Keratinocyte (primary cell): ENCODE measurements at regions not wholly inside any gene's neighbourhood (a gene's known extent, or its start where the extent isn't known, plus 50 kb on each side); places are given as distances from the start of the nearest gene placed in this dataset.

Experiments
- DNase-seq: peaks from one replicate; pipeline ENCODE4 v3.0.0-alpha.2; 2011; ENCODE audit warnings: low read depth, missing footprints, low spot score
- FAIRE-seq: peaks from 2 replicates; lab custom pipeline; 2011; peaks lifted over from hg19 to GRCh38; lab: Jason Lieb, UNC
- H2AFZ ChIP-seq: 2 replicates; pipeline ENCODE4 v1.6.0; 2012; ENCODE audit warnings: low read length, control low read depth, inconsistent platforms; ENCODE audit not compliant: control insufficient read depth
- H3K27ac ChIP-seq: 2 replicates; pipeline ENCODE4 v1.5.1; 2011; ENCODE audit warnings: low read length; ENCODE audit not compliant: control insufficient read depth, insufficient read depth
- H3K27me3 ChIP-seq: 3 replicates; pipeline ENCODE4 v1.6.0; 2011; ENCODE audit warnings: low read length; ENCODE audit not compliant: control insufficient read depth, insufficient read depth; ENCODE audit errors: extremely low read depth
- H3K36me3 ChIP-seq, 2 experiments: 2 replicates in 1 of 2; 3 replicates in 1 of 2; pipeline ENCODE4 v1.5.1; 2011; ENCODE audit warnings: low read length in 2 of 2, mild to moderate bottlenecking in 1 of 2; ENCODE audit not compliant: control insufficient read depth in 2 of 2, insufficient read depth in 2 of 2; ENCODE audit errors: extremely low read depth in 1 of 2
- H3K4me1 ChIP-seq: 3 replicates; pipeline ENCODE4 v1.5.1; 2011; ENCODE audit warnings: low read length; ENCODE audit not compliant: control insufficient read depth, insufficient read depth; ENCODE audit errors: extremely low read depth
- H3K4me2 ChIP-seq: 3 replicates; pipeline ENCODE4 v1.6.0; 2011; ENCODE audit warnings: low read depth, low read length; ENCODE audit not compliant: control insufficient read depth, insufficient read depth; ENCODE audit errors: extremely low read depth
- H3K4me3 ChIP-seq, 3 experiments: fragments of 200-600 bp in 1 of 3; sonication (generic) in 1 of 3; 2 replicates in 2 of 3; 3 replicates in 1 of 3; pipeline ENCODE4 v1.5.1; 2011 to 2016; ENCODE audit warnings: low read length in 3 of 3, mild to moderate bottlenecking in 3 of 3, control low read depth in 2 of 3, inconsistent platforms in 1 of 3, low read depth in 1 of 3, mixed read lengths in 1 of 3, mixed run types in 1 of 3, moderate library complexity in 1 of 3; ENCODE audit not compliant: control insufficient read depth in 2 of 3, insufficient read depth in 2 of 3; ENCODE audit errors: extremely low read depth in 1 of 3
- H3K79me2 ChIP-seq: 2 replicates; pipeline ENCODE4 v1.6.0; 2012; ENCODE audit warnings: low read length; ENCODE audit not compliant: control insufficient read depth, insufficient read depth
- H3K9ac ChIP-seq: 3 replicates; pipeline ENCODE4 v1.6.0; 2011; ENCODE audit warnings: low read length; ENCODE audit not compliant: control insufficient read depth, insufficient read depth; ENCODE audit errors: extremely low read depth
- H3K9me1 ChIP-seq: 3 replicates; pipeline ENCODE4 v1.6.0; 2011; ENCODE audit warnings: low read length; ENCODE audit not compliant: control insufficient read depth, insufficient read depth; ENCODE audit errors: extremely low read depth
- H3K9me3 ChIP-seq: 2 replicates; pipeline ENCODE4 v1.5.1; 2012; ENCODE audit warnings: low read depth, low read length; ENCODE audit not compliant: control insufficient read depth
- H4K20me1 ChIP-seq: 3 replicates; pipeline ENCODE4 v1.6.0; 2011; ENCODE audit warnings: low read length; ENCODE audit not compliant: control insufficient read depth, insufficient read depth; ENCODE audit errors: extremely low read depth
- EZH2 ChIP-seq: IDR thresholded peaks from one replicate; pipeline ENCODE4 v1.6.1; 2012; ENCODE audit warnings: inconsistent platforms, mild to moderate bottlenecking, low read length, moderate library complexity
- dilution Hi-C: fragments of 300-500 bp; cut with MboI; formaldehyde crosslinking; loops from one replicate; pipeline ENCODE4 v1.7.0; 2020; ENCODE audit warnings: low sequenced_read_pairs; ENCODE audit not compliant: extremely low pct_ligation_motif_present
- TF ChIP-seq, protein P1 (sequence below), 3 experiments: IDR thresholded peaks in 1 of 3; conservative IDR thresholded peaks in 1 of 3; optimal IDR thresholded peaks in 1 of 3; 2 replicates in 2 of 3; 3 replicates in 1 of 3; pipeline versions ENCODE3 to v1.5.1; 2011; ENCODE audit warnings: low read length in 3 of 3, mild to moderate bottlenecking in 3 of 3, moderate library complexity in 2 of 3, control low read depth in 1 of 3, inconsistent platforms in 1 of 3; ENCODE audit not compliant: insufficient read depth in 2 of 3; ENCODE audit errors: extremely low read depth in 1 of 3

DNA sequence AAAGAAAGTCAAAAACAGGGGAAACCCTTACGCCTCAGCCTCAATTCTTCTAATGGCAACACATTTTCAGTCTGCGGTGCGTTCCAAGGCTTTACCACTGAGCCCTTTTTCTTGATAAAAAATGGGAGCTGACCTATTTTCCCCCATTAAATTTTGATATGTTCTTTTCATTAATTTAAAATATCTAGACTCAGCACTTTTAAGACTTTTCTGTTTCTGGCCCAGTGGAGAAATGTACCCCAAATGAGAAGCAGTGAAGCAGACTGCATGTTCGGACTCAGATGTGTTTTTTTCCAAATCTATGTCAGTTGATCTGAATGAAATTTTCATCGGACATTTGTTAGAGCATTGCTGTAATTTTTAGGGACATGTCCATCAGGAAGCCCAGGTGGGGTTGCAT, 126.2 kb downstream of the SEC23IP start:
- Histone ChIP-seq H3K36me3 (no peaks in the 10 kb centered on the region), H3K4me3 (no peak overlapping the region), H3K9ac (no peak overlapping the region), H3K4me1 (no peaks in the 10 kb centered on the region), H3K9me3 (no peaks in the 10 kb centered on the region), H2AFZ (no peak overlapping the region), H3K79me2 (no peaks in the 10 kb centered on the region), H3K27ac (no peak overlapping the region), H3K9me1 (no peaks in the 10 kb centered on the region), H3K4me2 (no peak overlapping the region), H4K20me1 (no peaks in the 10 kb centered on the region), H3K27me3 (no peaks in the 10 kb centered on the region)
- TF ChIP-seq, protein P1, sequence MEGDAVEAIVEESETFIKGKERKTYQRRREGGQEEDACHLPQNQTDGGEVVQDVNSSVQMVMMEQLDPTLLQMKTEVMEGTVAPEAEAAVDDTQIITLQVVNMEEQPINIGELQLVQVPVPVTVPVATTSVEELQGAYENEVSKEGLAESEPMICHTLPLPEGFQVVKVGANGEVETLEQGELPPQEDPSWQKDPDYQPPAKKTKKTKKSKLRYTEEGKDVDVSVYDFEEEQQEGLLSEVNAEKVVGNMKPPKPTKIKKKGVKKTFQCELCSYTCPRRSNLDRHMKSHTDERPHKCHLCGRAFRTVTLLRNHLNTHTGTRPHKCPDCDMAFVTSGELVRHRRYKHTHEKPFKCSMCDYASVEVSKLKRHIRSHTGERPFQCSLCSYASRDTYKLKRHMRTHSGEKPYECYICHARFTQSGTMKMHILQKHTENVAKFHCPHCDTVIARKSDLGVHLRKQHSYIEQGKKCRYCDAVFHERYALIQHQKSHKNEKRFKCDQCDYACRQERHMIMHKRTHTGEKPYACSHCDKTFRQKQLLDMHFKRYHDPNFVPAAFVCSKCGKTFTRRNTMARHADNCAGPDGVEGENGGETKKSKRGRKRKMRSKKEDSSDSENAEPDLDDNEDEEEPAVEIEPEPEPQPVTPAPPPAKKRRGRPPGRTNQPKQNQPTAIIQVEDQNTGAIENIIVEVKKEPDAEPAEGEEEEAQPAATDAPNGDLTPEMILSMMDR (optimal IDR thresholded peaks at IDR 0.05 in 1 of 3, IDR thresholded peaks at IDR 0.05 in 1 of 3, conservative IDR thresholded peaks at IDR 0.05 in 1 of 3; ENCODE audit: extremely low read depth in 1 of 3, insufficient read depth in 2 of 3, low read length in 3 of 3) = no peak
- no peak for TF ChIP-seq EZH2
- FAIRE-seq = no peak
- DNase-seq = no peak
- dilution Hi-C loops = no loop called here

DNA sequence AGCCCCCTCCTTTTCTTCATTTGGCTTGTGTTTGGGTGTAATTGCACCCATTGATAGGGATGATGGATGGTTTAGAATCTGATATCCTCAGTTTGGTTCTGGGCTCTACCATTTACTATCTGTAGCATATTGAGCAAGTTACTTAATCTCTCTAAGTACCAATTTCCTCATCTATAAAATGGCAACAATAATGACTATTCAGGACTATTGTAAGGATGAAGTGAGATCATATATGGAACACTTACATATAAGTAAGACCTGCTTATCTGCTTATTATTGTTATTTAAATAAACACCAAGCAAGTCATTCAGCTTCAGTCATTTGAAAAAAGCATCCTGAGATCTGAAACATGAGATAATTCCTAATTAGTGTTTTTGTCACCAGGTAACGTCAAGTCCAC, 127.0 kb downstream of the SEC23IP start:
- no peak for FAIRE-seq
- Histone ChIP-seq H4K20me1 (no peaks in the 10 kb centered on the region), H3K9ac (no peak overlapping the region), H3K27me3 (no peaks in the 10 kb centered on the region), H3K4me2 (no peak overlapping the region), H3K9me1 (no peaks in the 10 kb centered on the region), H3K9me3 (no peaks in the 10 kb centered on the region), H3K27ac (no peak overlapping the region), H3K36me3 (no peaks in the 10 kb centered on the region), H3K4me1 (no peaks in the 10 kb centered on the region), H3K4me3 (no peak overlapping the region), H3K79me2 (no peaks in the 10 kb centered on the region), H2AFZ (no peak overlapping the region)
- TF ChIP-seq EZH2 = no peak
- TF ChIP-seq, protein P1 (optimal IDR thresholded peaks at IDR 0.05 in 1 of 3, IDR thresholded peaks at IDR 0.05 in 1 of 3, conservative IDR thresholded peaks at IDR 0.05 in 1 of 3; ENCODE audit: extremely low read depth in 1 of 3, insufficient read depth in 2 of 3, low read length in 3 of 3) = no peak
- dilution Hi-C loops = no loop called here
- DNase-seq = no peak
